ENCODE measurements at regions not wholly inside any gene's neighbourhood (a gene's known extent, or its start where the extent isn't known, plus 50 kb on each side); places are given as distances from the start of the nearest gene placed in this dataset.

GRCh38 chr2:795531-796041, 118.4 kb upstream of the TMEM18 start:
- peaks cover 7% of the 10 kb centered on the region for H3K27me3 Mint-ChIP-seq (ENCODE audit: low read depth)
- Histone ChIP-seq H2BK5ac (ENCODE audit: insufficient read length, low read length) (no peak overlapping the region), H2BK15ac (ENCODE audit: low read depth, low read length) (no peak overlapping the region), H2AK5ac (ENCODE audit: insufficient read length, low read length) (no peak overlapping the region), H3K27ac (ENCODE audit: insufficient read length, low read depth, low read length) (no peak overlapping the region), H3K4me1 (ENCODE audit: insufficient read depth, low read length) (no peaks in the 10 kb centered on the region), H3K27me3 (ENCODE audit: insufficient read depth, low read length) (no peaks in the 10 kb centered on the region), H4K20me1 (ENCODE audit: control insufficient read depth, insufficient read depth, insufficient read length) (no peaks in the 10 kb centered on the region), H4K8ac (replicated peaks; ENCODE audit: insufficient read length, low read depth, low read length) (no peak overlapping the region), H4K5ac (ENCODE audit: insufficient read length, low read depth, low read length) (no peak overlapping the region), H3K23me2 (ENCODE audit: insufficient read length, low read depth, low read length, poor library complexity, severe bottlenecking) (no peaks in the 10 kb centered on the region), H2BK20ac (ENCODE audit: low read depth, low read length, poor library complexity, severe bottlenecking) (no peak overlapping the region), H3K9ac (ENCODE audit: extremely low read depth, insufficient read length, low read length) (no peak overlapping the region), H3K18ac (ENCODE audit: insufficient read length, low read depth, low read length) (no peak overlapping the region), H3K56ac (ENCODE audit: insufficient read length, low read depth, low read length) (no peak overlapping the region), H3K79me2 (ENCODE audit: insufficient read depth, low read length) (no peaks in the 10 kb centered on the region), H3K9me3 (ENCODE audit: control insufficient read depth, low read depth, low read length) (no peaks in the 10 kb centered on the region), H3K4ac (ENCODE audit: low read depth, low read length) (no peak overlapping the region), H3K79me1 (ENCODE audit: insufficient read depth, low read depth, low read length, poor library complexity, severe bottlenecking) (no peaks in the 10 kb centered on the region), H4K91ac (ENCODE audit: insufficient read length, low read depth, low read length) (no peak overlapping the region), H2BK12ac (ENCODE audit: insufficient read length, low read depth, low read length) (no peak overlapping the region), H3T11ph (ENCODE audit: low read length) (no peak overlapping the region), H3K4me2 (ENCODE audit: insufficient read depth, insufficient read length, low read length) (no peak overlapping the region), H3K14ac (ENCODE audit: insufficient read depth, low read length) (no peak overlapping the region), H2BK120ac (ENCODE audit: low read depth, low read length, poor library complexity, severe bottlenecking) (no peak overlapping the region), H3K23ac (ENCODE audit: insufficient read length, low read depth, low read length) (no peak overlapping the region), H2AFZ (ENCODE audit: low read length) (no peak overlapping the region)
- peaks cover 9 to 11% of the 10 kb centered on the region in 2 experiments for H3K4me1 Mint-ChIP-seq
- H3K36me3 Mint-ChIP-seq (ENCODE audit: insufficient read depth in 1 of 3, low read depth in 3 of 3): peaks cover 0 to 9% (median 0%) of the 10 kb centered on the region in 3 experiments; a peak in 2 of 7 replicates
- no CpG with 5 or more reads among the region's 18 CpGs for WGBS (ENCODE audit: extremely low coverage, insufficient read length, low lambda C conversion rate)
- no peak for TF ChIP-seq CTCF (conservative IDR thresholded peaks at IDR 0.05)
- peaks cover 8 to 10% of the 10 kb centered on the region in 2 experiments; a peak in 4 of 5 replicates for H3K9me3 Mint-ChIP-seq
- H3K4me3 Mint-ChIP-seq: no peak overlapping the region
- peak; percentile 20 for DNase-seq
- H3K27ac Mint-ChIP-seq: no peak overlapping the region; a peak in 1 of 7 replicates

Data from H9 (cell line).